HepG2 (cell line): ENCODE measurements at regions not wholly inside any gene's neighbourhood (a gene's known extent, or its start where the extent isn't known, plus 50 kb on each side); places are given as distances from the start of the nearest gene placed in this dataset.

Source experiments
- ATAC-seq: fragments of 200-7000 bp; cut with Tn5 transposase; 3 replicates; pipeline ENCODE4 v1.9.1; 2020; ENCODE audit warnings: mild to moderate bottlenecking, moderate library complexity
- BruUV-seq: library from RNA; stranded (reverse); fragments of 400-500 nt; replicated peaks from 2 replicates; lab custom pipeline; 2021; lab: Mats Ljungman, UMichigan
- CTCF ChIA-PET: fragments of 300-600 bp; formaldehyde crosslinking; extraction: SDS; loops from one replicate; lab custom pipeline; 2021; ENCODE audit warnings: low total read pairs, inconsistent platforms, low intra/inter-chr PET ratio; lab: Yijun Ruan, JAX
- POLR2A ChIA-PET: fragments of 350-600 bp; sonication (Branson Sonifier 250); formaldehyde crosslinking; loops from one replicate; lab custom pipeline; 2020; ENCODE audit warnings: antibody characterized with exemption, inconsistent platforms; lab: Yijun Ruan, JAX
- DNase-seq: peaks from one replicate; pipeline ENCODE4 v3.0.0-alpha.2; 2015; ENCODE audit warnings: low spot score
- FAIRE-seq: peaks from 3 replicates; lab custom pipeline; 2011; peaks lifted over from hg19 to GRCh38; lab: Jason Lieb, UNC
- H2AFZ ChIP-seq: one replicate; pipeline ENCODE4 v1.6.1; 2011; ENCODE audit warnings: low read length, inconsistent platforms
- H3K27ac ChIP-seq: fragments of 300-600 bp; 3 replicates; pipeline ENCODE4 v1.8.0; 2011; ENCODE audit warnings: mixed run types, mild to moderate bottlenecking, mixed read lengths, low read length, inconsistent platforms; ENCODE audit not compliant: insufficient read depth; ENCODE audit errors: extremely low read length
- H3K27me3 ChIP-seq, 2 experiments: fragments of 200-600 bp in 1 of 2; 2 replicates in 1 of 2; 3 replicates in 1 of 2; pipeline versions ENCODE4 v1.6.0 to v1.8.0; 2011; ENCODE audit warnings: low read length in 2 of 2, mild to moderate bottlenecking in 2 of 2, moderate library complexity in 2 of 2, inconsistent platforms in 1 of 2; ENCODE audit not compliant: insufficient read depth in 2 of 2, control insufficient read depth in 1 of 2
- H3K36me3 ChIP-seq, 2 experiments: fragments of 200-600 bp in 1 of 2; replicated peaks in 1 of 2; 2 replicates in 1 of 2; 3 replicates in 1 of 2; pipeline versions ENCODE4 v1.5.1 to v1.8.0; 2011; ENCODE audit warnings: low read length in 2 of 2, inconsistent platforms in 1 of 2; ENCODE audit not compliant: insufficient read depth in 2 of 2, control insufficient read depth in 1 of 2
- H3K4me1 ChIP-seq: 2 replicates; pipeline ENCODE4 v1.5.1; 2012; ENCODE audit warnings: low read length, inconsistent platforms; ENCODE audit not compliant: insufficient read depth
- H3K4me2 ChIP-seq: 2 replicates; pipeline ENCODE4 v1.6.0; 2011; ENCODE audit warnings: low read depth, low read length, inconsistent platforms
- H3K4me3 ChIP-seq, 3 experiments: fragments of 200-600 bp in 1 of 3; sonication (generic), shearing (Covaris generic) in 1 of 3; replicated peaks in 1 of 3; 2 replicates each; pipeline ENCODE4 v1.5.1; 2011 to 2016; ENCODE audit warnings: low read length in 3 of 3, inconsistent platforms in 2 of 3, low read depth in 2 of 3, mild to moderate bottlenecking in 2 of 3, control low read depth in 1 of 3, mixed read lengths in 1 of 3; ENCODE audit not compliant: insufficient read depth in 1 of 3
- H3K79me2 ChIP-seq: one replicate; pipeline ENCODE4 v1.6.1; 2011; ENCODE audit warnings: low read length, inconsistent platforms; ENCODE audit not compliant: insufficient read depth
- H3K9ac ChIP-seq: 2 replicates; pipeline ENCODE4 v1.6.0; 2011; ENCODE audit warnings: mild to moderate bottlenecking, low read depth, low read length, inconsistent platforms; ENCODE audit not compliant: insufficient read depth
- H3K9me3 ChIP-seq: 2 replicates; pipeline ENCODE4 v1.5.1; 2012; ENCODE audit warnings: mild to moderate bottlenecking, low read length
- H4K20me1 ChIP-seq: 2 replicates; pipeline ENCODE4 v1.6.0; 2011; ENCODE audit warnings: inconsistent platforms, mild to moderate bottlenecking, low read length, moderate library complexity; ENCODE audit not compliant: insufficient read depth
- ADNP ChIP-seq: sonication (generic); formaldehyde crosslinking; IDR thresholded peaks from 2 replicates; pipeline ENCODE4 v1.4.0; 2020; ENCODE audit warnings: missing genetic modification reagents
- CERS6 ChIP-seq: sonication (generic); formaldehyde crosslinking; IDR thresholded peaks from 2 replicates; pipeline ENCODE4 v1.5.0; 2020; ENCODE audit warnings: missing genetic modification reagents
- ETS1 ChIP-seq: sonication (generic); formaldehyde crosslinking; IDR thresholded peaks from 2 replicates; pipeline ENCODE4 v1.4.0; 2020; ENCODE audit warnings: missing genetic modification reagents
- LCORL ChIP-seq, 2 experiments: fragments of 450-650 bp in 1 of 2; sonication (generic) in 1 of 2; formaldehyde crosslinking in 1 of 2; IDR thresholded peaks; 2 replicates each; pipeline versions ENCODE4 v1.5.0 to v1.6.1; 2017 to 2020; ENCODE audit warnings: antibody characterized with exemption in 1 of 2, missing genetic modification reagents in 1 of 2
- NFE2 ChIP-seq: sonication (generic); formaldehyde crosslinking; IDR thresholded peaks from 2 replicates; pipeline ENCODE4 v1.4.0; 2020; ENCODE audit warnings: missing genetic modification reagents
- RFXANK ChIP-seq: IDR thresholded peaks from 2 replicates; pipeline ENCODE4 v1.6.1; 2016
- SIN3B ChIP-seq: fragments of 150-350 bp; IDR thresholded peaks from 2 replicates; pipeline ENCODE4 v1.6.1; 2014; ENCODE audit warnings: low read length
- SKI ChIP-seq: fragments of 450-650 bp; IDR thresholded peaks from one replicate; pipeline ENCODE4 v1.6.1; 2018; ENCODE audit warnings: mild to moderate bottlenecking; ENCODE audit not compliant: partially characterized antibody
- YY1 ChIP-seq: IDR thresholded peaks from 2 replicates; pipeline ENCODE4 v1.6.1; 2011; ENCODE audit warnings: low read length, low read depth, moderate library complexity, mild to moderate bottlenecking; ENCODE audit not compliant: insufficient read depth, insufficient replicate concordance
- ZBTB33 ChIP-seq: sonication (generic); formaldehyde crosslinking; IDR thresholded peaks from 2 replicates; pipeline ENCODE4 v1.4.0; 2020; ENCODE audit warnings: missing genetic modification reagents
- ZHX1 ChIP-seq: sonication (generic); formaldehyde crosslinking; IDR thresholded peaks from 2 replicates; pipeline ENCODE4 v1.8.1; 2022; ENCODE audit warnings: low read depth, mild to moderate bottlenecking, missing genetic modification reagents
- WGBS: methylation state at CpG from one replicate; pipeline ENCODE4 v1.1.6; 2017; ENCODE audit warnings: low lambda C conversion rate; 5-methylcytosine and 5-hydroxymethylcytosine counted together
- in situ Hi-C: cut with HindIII; loops from 2 replicates; pipeline ENCODE4 v1.10.0; 2017; ENCODE audit warnings: low pct_unique_long_range_greater_than_20kb; ENCODE audit not compliant: extremely low pct_ligation_motif_present
- intact Hi-C: fragments of 100-400 bp; cut with micrococcal nuclease; formaldehyde crosslinking; loops from one replicate; pipeline ENCODE4 v1.10.0; 2022; ENCODE audit not compliant: unreplicated experiment

- no peak for ATAC-seq
- no peak for DNase-seq
- H3K79me2 ChIP-seq, result no peaks in the 10 kb centered on the region
- BruUV-seq, result no TSS peak
- no peak overlapping the region for H3K9ac ChIP-seq
- POLR2A ChIA-PET, result no interaction called here
- TF ChIP-seq CERS6 (CRISPR knock-in tag), result no peak
- TF ChIP-seq ZHX1 (CRISPR knock-in tag), result no peak
- no peak for TF ChIP-seq NFE2 (CRISPR knock-in tag)
- no peak for TF ChIP-seq SIN3B
- TF ChIP-seq ADNP (CRISPR knock-in tag), result no peak
- no peak for TF ChIP-seq SKI
- no peak for TF ChIP-seq ZBTB33
- TF ChIP-seq ETS1 (CRISPR knock-in tag), result no peak
- TF ChIP-seq RFXANK (CRISPR knock-in tag), result no peak
- TF ChIP-seq YY1, result no peak
- no peak for TF ChIP-seq LCORL (IDR thresholded peaks at IDR 0.05)
- TF ChIP-seq LCORL (CRISPR knock-in tag; IDR thresholded peaks at IDR 0.05), result no peak
- intact Hi-C loops, result no loop called here
- in situ Hi-C loops, result no loop called here
- no peak for FAIRE-seq
- H3K4me3 ChIP-seq, result no peak overlapping the region
- WGBS, result 21% methylated on average over 3 of the region's 3 CpGs
- H3K4me2 ChIP-seq, result no peak overlapping the region
- no peaks in the 10 kb centered on the region; a peak in 3 of 5 replicates for H3K27me3 ChIP-seq
- no peaks in the 10 kb centered on the region for H3K4me1 ChIP-seq
- no peak overlapping the region for H2AFZ ChIP-seq
- H3K36me3 ChIP-seq, result no peaks in the 10 kb centered on the region
- H3K27ac ChIP-seq, result no peak overlapping the region
- no peaks in the 10 kb centered on the region for H3K9me3 ChIP-seq
- CTCF ChIA-PET, result no interaction called here
- no peaks in the 10 kb centered on the region for H4K20me1 ChIP-seq
These were observed 451.5 kb downstream of the FBXO15 start for GRCh38 chr18:73696171-73696570.
